Tibial nerve (tissue), 4 donors: ENCODE measurements at regions not wholly inside any gene's neighbourhood (a gene's known extent, or its start where the extent isn't known, plus 50 kb on each side); places are given as distances from the start of the nearest gene placed in this dataset.
"Not testable (repeated sequence)": the region's sequence is repeated elsewhere in the genome, so short reads cannot be mapped to it uniquely, and the experiment has no call there.

Source experiments
- CTCF ChIP-seq, 5 experiments: fragments of 200-600 bp in 3 of 5; fragments of 450-650 bp in 2 of 5; sonication (generic) in 3 of 5; IDR thresholded peaks; one replicate each; pipeline ENCODE4 v1.5.1; 2016 to 2019; ENCODE audit warnings: antibody characterized with exemption in 5 of 5, mild to moderate bottlenecking in 3 of 5, moderate library complexity in 2 of 5
- EP300 ChIP-seq, 2 donors: sonication (generic); formaldehyde crosslinking; IDR thresholded peaks; one replicate each; pipeline ENCODE4 v1.6.1; 2017; ENCODE audit warnings: antibody characterized with exemption in 2 of 2, mild to moderate bottlenecking in 1 of 2
- POLR2A ChIP-seq, 2 donors: fragments of 450-650 bp; IDR thresholded peaks; one replicate each; pipeline ENCODE4 v1.6.1; 2017; ENCODE audit warnings: antibody characterized with exemption in 2 of 2, mild to moderate bottlenecking in 2 of 2, moderate library complexity in 2 of 2

GRCh38 chr3:36082958-36083357, 297.3 kb upstream of the STAC start:
- not testable (repeated sequence) for TF ChIP-seq CTCF, POLR2A, EP300 (IDR thresholded peaks at IDR 0.05)
